Left ventricle myocardium inferior (tissue), 1 donor: ENCODE measurements at regions not wholly inside any gene's neighbourhood (a gene's known extent, or its start where the extent isn't known, plus 50 kb on each side); places are given as distances from the start of the nearest gene placed in this dataset.

ENCODE experiments used
- DNase-seq: peaks from one replicate; pipeline ENCODE4 v3.0.0-alpha.2; 2020
- H3K27ac ChIP-seq: fragments of 200-600 bp; replicated peaks from 2 replicates; pipeline ENCODE4 v1.8.0; 2021
- H3K27me3 ChIP-seq: fragments of 200-600 bp; 2 replicates; pipeline ENCODE4 v1.8.0; 2021; ENCODE audit warnings: low read depth
- H3K36me3 ChIP-seq: fragments of 200-600 bp; 2 replicates; pipeline ENCODE4 v1.8.0; 2021
- H3K4me1 ChIP-seq: fragments of 200-600 bp; 2 replicates; pipeline ENCODE4 v1.8.0; 2021
- H3K4me3 ChIP-seq: fragments of 200-600 bp; 2 replicates; pipeline ENCODE4 v1.8.0; 2021; ENCODE audit warnings: mild to moderate bottlenecking, moderate library complexity
- H3K9me3 ChIP-seq: fragments of 200-600 bp; replicated peaks from 2 replicates; pipeline ENCODE4 v1.8.0; 2021
- intact Hi-C: fragments of 100-400 bp; cut with micrococcal nuclease; formaldehyde crosslinking; loops from one replicate; pipeline ENCODE4 v1.11.0; 2022
- TF ChIP-seq, protein P1 (sequence below): fragments of 200-600 bp; IDR thresholded peaks from 2 replicates; pipeline ENCODE4 v1.8.0; 2021; ENCODE audit warnings: antibody characterized with exemption, mild to moderate bottlenecking, borderline replicate concordance
- donor health status: DM: no; HTN: yes; CAD: no; lungs with severe emphysema.

DNA sequence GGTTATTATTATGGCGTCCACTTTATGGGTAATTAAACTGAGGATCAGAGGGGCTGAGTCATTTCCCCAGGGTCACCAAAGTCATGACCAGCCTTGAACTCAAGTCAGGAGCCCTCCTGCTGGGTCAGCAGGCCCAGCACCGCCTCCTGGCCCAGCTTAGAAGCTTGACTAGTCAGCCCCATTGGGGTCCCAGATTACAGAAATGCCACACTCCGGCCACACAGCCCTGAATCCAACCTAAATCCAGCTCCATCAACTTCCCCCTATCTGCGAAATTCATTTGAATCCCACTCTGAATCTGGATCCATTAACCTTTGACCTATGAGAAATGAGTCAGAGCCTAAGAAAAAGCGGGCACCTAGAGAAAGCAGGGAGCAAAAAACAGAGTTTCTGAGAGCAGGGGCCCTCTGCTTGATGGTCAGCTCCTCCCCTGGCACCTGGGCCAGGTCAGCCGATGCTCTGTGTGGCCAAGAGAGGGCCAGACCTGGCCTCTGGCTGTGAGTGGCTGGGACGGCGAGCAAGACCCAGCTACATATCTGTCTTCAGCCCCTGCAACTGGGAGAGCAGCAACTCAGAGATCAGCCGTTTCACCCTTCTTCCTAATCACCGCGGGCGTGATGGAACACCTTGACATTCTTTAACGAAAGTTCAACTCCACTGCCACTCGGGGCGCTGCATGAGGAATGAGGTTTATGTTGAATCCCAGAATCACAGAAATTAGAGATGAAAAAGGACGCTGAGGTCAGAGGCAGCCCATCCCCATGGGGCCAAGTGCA is 196.1 kb downstream of the TRIM29 start:
- Histone ChIP-seq H3K9me3 (no peaks in the 10 kb centered on the region), H3K36me3 (no peaks in the 10 kb centered on the region), H3K27ac (no peak overlapping the region), H3K4me1 (peaks cover 13% of the 10 kb centered on the region), H3K4me3 (no peak overlapping the region), H3K27me3 (peaks cover 20% of the 10 kb centered on the region)
- intact Hi-C loops = no loop called here
- DNase-seq = no peak
- TF ChIP-seq, protein P1, sequence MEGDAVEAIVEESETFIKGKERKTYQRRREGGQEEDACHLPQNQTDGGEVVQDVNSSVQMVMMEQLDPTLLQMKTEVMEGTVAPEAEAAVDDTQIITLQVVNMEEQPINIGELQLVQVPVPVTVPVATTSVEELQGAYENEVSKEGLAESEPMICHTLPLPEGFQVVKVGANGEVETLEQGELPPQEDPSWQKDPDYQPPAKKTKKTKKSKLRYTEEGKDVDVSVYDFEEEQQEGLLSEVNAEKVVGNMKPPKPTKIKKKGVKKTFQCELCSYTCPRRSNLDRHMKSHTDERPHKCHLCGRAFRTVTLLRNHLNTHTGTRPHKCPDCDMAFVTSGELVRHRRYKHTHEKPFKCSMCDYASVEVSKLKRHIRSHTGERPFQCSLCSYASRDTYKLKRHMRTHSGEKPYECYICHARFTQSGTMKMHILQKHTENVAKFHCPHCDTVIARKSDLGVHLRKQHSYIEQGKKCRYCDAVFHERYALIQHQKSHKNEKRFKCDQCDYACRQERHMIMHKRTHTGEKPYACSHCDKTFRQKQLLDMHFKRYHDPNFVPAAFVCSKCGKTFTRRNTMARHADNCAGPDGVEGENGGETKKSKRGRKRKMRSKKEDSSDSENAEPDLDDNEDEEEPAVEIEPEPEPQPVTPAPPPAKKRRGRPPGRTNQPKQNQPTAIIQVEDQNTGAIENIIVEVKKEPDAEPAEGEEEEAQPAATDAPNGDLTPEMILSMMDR = no peak

DNA sequence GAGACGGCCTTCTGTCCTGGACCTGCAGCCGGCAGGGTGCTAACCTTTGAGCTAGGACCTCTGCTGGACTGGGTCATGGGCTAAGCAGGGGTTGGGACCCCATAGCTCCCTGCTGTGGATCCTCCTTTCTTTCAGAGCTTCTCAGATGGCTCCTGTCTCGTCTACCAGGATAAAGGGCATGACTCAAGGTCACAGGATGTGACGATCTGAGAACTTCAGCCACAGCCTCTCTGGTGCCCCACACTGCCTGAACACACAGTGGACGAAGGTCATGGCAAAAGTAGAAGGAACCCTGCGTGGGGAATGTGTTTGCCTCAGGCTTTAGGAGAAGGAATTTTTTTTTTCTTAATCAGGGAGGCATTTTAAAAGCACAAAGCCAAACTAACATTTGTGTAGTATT is 196.7 kb downstream of the TRIM29 start:
- DNase-seq = no peak
- Histone ChIP-seq H3K27me3 (peaks cover 25% of the 10 kb centered on the region), H3K36me3 (no peaks in the 10 kb centered on the region), H3K27ac (no peak overlapping the region), H3K9me3 (no peaks in the 10 kb centered on the region), H3K4me3 (no peak overlapping the region), H3K4me1 (peaks cover 13% of the 10 kb centered on the region)
- intact Hi-C loops = no loop called here
- TF ChIP-seq, protein P1 = no peak

DNA sequence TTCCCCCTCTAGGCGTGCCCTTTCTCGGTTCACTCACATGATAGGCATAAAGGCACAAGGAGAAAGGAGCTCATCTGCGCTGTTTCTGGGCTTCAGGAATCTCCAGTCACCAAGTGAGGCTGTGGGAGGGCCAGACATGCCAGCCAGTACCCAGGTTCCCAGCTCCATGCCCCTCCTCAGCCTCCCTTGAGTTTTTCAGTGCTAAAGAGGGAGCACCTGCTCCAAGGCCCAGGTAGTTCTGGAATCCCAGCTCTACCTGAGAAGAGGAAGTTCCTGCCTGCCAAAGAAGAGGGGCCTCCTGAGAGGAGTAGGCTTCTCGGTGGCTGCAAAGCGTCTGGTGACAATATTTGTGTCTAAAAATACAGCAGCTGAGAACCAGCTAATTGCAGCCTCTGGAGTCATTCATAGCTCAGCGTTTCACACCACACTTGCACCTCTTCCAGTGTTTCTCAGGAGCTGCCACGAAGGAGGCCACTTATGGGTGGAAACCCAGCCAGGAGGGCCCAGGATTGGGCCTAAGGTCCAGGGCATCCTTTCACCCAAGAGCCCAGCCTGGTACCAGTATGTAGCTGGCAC is 197.4 kb downstream of the TRIM29 start:
- no peak for DNase-seq
- Histone ChIP-seq H3K4me1 (peaks cover 13% of the 10 kb centered on the region), H3K9me3 (no peaks in the 10 kb centered on the region), H3K4me3 (no peak overlapping the region), H3K27ac (no peak overlapping the region), H3K36me3 (no peaks in the 10 kb centered on the region), H3K27me3 (peaks cover 32% of the 10 kb centered on the region)
- intact Hi-C loops = no loop called here
- TF ChIP-seq, protein P1 = no peak

DNA sequence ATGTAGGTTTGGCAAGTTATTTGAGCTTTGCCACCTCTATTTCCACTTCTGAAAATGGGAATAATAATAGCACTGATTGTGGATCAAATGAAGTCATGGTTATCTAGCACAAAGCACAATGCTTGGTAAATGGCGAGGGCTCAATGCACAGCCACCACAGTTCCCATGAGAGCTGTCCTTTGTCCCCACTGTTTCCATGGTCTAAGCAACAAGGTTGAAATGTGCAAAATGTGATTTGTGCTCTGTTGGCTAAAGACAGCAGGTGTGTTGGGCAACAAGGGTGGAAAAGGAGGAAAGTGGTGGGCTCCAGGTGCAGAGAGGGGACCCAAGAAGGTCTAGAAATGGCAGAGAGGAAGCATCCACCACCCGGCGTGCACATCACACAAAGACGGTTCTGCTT is 200.5 kb downstream of the TRIM29 start:
- peaks cover 13% of the 10 kb centered on the region for H3K4me1 ChIP-seq
- H3K27me3 ChIP-seq = peaks cover 32% of the 10 kb centered on the region
- no peak for DNase-seq
- H3K9me3 ChIP-seq = no peaks in the 10 kb centered on the region
- intact Hi-C loops = no loop called here
- H3K36me3 ChIP-seq = no peaks in the 10 kb centered on the region
- no peak overlapping the region for H3K4me3 ChIP-seq
- TF ChIP-seq, protein P1 = no peak
- H3K27ac ChIP-seq = no peak overlapping the region

DNA sequence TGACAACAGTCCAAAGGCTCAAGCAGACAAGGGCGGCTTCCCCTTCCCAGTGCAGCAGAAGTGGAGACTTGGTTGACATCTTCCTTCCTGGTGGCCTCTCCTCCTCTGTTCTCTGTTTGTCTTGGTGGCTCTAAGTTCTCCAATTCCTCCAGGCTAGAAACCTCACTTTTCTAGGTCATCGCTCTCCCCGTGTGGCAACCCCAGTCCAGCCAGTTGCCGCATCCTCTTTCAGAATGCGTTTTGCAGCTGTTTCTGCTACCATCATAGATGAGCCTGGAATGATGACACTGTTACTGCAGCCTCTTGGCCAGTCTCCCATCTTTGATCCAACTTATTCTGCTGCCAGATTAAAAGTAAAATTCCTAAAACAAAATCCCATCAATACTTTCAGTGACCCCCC is 201.5 kb downstream of the TRIM29 start:
- intact Hi-C loops = no loop called here
- no peak for DNase-seq
- Histone ChIP-seq H3K27ac (no peak overlapping the region), H3K9me3 (no peaks in the 10 kb centered on the region), H3K4me1 (peaks cover 13% of the 10 kb centered on the region), H3K4me3 (no peak overlapping the region), H3K27me3 (peaks cover 38% of the 10 kb centered on the region), H3K36me3 (no peaks in the 10 kb centered on the region)
- TF ChIP-seq, protein P1 = no peak
